ENCODE measurements at regions not wholly inside any gene's neighbourhood (a gene's known extent, or its start where the extent isn't known, plus 50 kb on each side); places are given as distances from the start of the nearest gene placed in this dataset.

DNA sequence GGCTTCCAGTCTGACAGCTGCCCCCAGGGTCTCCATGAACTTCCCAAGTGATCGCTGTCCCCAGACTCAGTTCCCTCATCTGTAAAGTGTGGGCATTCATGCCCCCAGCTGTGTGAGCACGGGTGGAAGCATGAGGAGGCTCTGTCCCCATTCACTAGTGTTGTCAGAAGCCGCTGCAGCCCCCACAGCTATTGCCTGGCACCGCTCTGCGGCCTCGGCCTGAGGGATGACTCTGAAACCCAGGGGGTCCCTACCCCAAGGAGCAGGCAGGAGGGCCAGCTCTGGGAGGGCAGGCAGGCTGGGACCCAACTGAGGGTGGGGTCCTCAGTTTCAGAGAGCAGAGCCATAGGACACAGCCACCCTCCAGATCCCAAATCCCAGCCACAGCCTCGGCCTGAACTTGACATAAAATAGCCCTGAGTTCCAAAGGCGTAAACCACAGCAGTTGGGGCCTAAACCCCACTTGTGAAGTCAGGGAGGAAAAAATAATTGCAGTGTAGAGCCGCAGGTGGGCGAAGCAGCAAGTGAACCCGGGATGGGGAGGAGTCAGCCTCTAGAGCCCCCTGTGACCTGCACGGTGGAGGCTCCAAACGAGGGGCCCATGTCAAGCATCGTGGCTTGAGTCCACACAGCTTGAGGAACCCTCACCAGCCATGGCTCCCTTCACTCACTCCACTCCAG, 66.0 kb upstream of the ADAMTS2 start:
- TF ChIP-seq CTCF (IDR thresholded peaks at IDR 0.05) (no peak), POLR2A (IDR thresholded peaks at IDR 0.05) (no peak)

Data from uterus (tissue), 2 donors.